ENCODE measurements at regions not wholly inside any gene's neighbourhood (a gene's known extent, or its start where the extent isn't known, plus 50 kb on each side); places are given as distances from the start of the nearest gene placed in this dataset.

GRCh38 chr1:218938259-218938658 is 235.4 kb upstream of the LYPLAL1 start:
- no peak for DNase-seq (ENCODE audit: low spot score)

GRCh38 chr1:218939095-218939494 is 234.6 kb upstream of the LYPLAL1 start:
- no peak for DNase-seq (ENCODE audit: low spot score)

- DNase-seq (ENCODE audit: low spot score): no peak
These were observed 231.2 kb upstream of the LYPLAL1 start for GRCh38 chr1:218942431-218942830.

GRCh38 chr1:218943371-218943770 is 230.3 kb upstream of the LYPLAL1 start:
- DNase-seq (ENCODE audit: low spot score): no peak

- DNase-seq (ENCODE audit: low spot score): peak; percentile 13
These were observed 228.6 kb upstream of the LYPLAL1 start for GRCh38 chr1:218945050-218945449.

GRCh38 chr1:218946147-218946546 is 227.5 kb upstream of the LYPLAL1 start:
- DNase-seq (ENCODE audit: low spot score): no peak

- DNase-seq (ENCODE audit: low spot score): no peak
These were observed 225.2 kb upstream of the LYPLAL1 start for GRCh38 chr1:218948446-218948845.

GRCh38 chr1:218953386-218953785 is 220.3 kb upstream of the LYPLAL1 start:
- no peak for DNase-seq (ENCODE audit: low spot score)

- DNase-seq (ENCODE audit: low spot score): no peak
These were observed 215.7 kb upstream of the LYPLAL1 start for GRCh38 chr1:218957971-218958370.

GRCh38 chr1:218959784-218960183 is 213.9 kb upstream of the LYPLAL1 start:
- DNase-seq (ENCODE audit: low spot score): no peak

GRCh38 chr1:218964471-218965185 is 209.1 kb upstream of the LYPLAL1 start:
- no peak for DNase-seq (ENCODE audit: low spot score)

- DNase-seq (ENCODE audit: low spot score): no peak
These were observed 207.9 kb upstream of the LYPLAL1 start for GRCh38 chr1:218965821-218966220.

GRCh38 chr1:218967254-218967653 is 206.4 kb upstream of the LYPLAL1 start:
- no peak for DNase-seq (ENCODE audit: low spot score)

- DNase-seq (ENCODE audit: low spot score): no peak
These were observed 205.8 kb upstream of the LYPLAL1 start for GRCh38 chr1:218967836-218968235.

GRCh38 chr1:218969006-218969405 is 204.7 kb upstream of the LYPLAL1 start:
- no peak for DNase-seq (ENCODE audit: low spot score)

- DNase-seq (ENCODE audit: low spot score): no peak
These were observed 203.2 kb upstream of the LYPLAL1 start for GRCh38 chr1:218970397-218970990.

- DNase-seq (ENCODE audit: low spot score): no peak
These were observed 202.5 kb upstream of the LYPLAL1 start for GRCh38 chr1:218971156-218971555.

- DNase-seq (ENCODE audit: low spot score): no peak
These were observed 192.8 kb upstream of the LYPLAL1 start for GRCh38 chr1:218980881-218981280.

- no peak for DNase-seq (ENCODE audit: low spot score)
These were observed 191.2 kb upstream of the LYPLAL1 start for GRCh38 chr1:218982482-218982881.

GRCh38 chr1:218983433-218983832 is 190.2 kb upstream of the LYPLAL1 start:
- no peak for DNase-seq (ENCODE audit: low spot score)

GRCh38 chr1:218983848-218984247 is 189.8 kb upstream of the LYPLAL1 start:
- DNase-seq (ENCODE audit: low spot score): no peak

- DNase-seq (ENCODE audit: low spot score): no peak
These were observed 188.2 kb upstream of the LYPLAL1 start for GRCh38 chr1:218985424-218985984.

GRCh38 chr1:218986816-218987215 is 186.9 kb upstream of the LYPLAL1 start:
- DNase-seq (ENCODE audit: low spot score): no peak

GRCh38 chr1:218990019-218990418 is 183.7 kb upstream of the LYPLAL1 start:
- no peak for DNase-seq (ENCODE audit: low spot score)

Measured in Ammon's horn (tissue), 1 donor.